Fibroblast of pulmonary artery (primary cell): ENCODE measurements at regions not wholly inside any gene's neighbourhood (a gene's known extent, or its start where the extent isn't known, plus 50 kb on each side); places are given as distances from the start of the nearest gene placed in this dataset.

ENCODE experiments used
- DNase-seq: peaks from one replicate; pipeline ENCODE4 v3.0.0-alpha.2; 2010; ENCODE audit warnings: low read depth
- H3K4me3 ChIP-seq: replicated peaks from 2 replicates; pipeline ENCODE4 v1.5.1; 2011; ENCODE audit warnings: low read depth, mild to moderate bottlenecking, control low read depth, low read length, moderate library complexity
- TF ChIP-seq, protein P1 (sequence below): IDR thresholded peaks from 2 replicates; pipeline ENCODE4 v1.5.1; 2011; ENCODE audit warnings: mild to moderate bottlenecking, control low read depth, low read length, inconsistent platforms; ENCODE audit errors: missing control alignments

DNA sequence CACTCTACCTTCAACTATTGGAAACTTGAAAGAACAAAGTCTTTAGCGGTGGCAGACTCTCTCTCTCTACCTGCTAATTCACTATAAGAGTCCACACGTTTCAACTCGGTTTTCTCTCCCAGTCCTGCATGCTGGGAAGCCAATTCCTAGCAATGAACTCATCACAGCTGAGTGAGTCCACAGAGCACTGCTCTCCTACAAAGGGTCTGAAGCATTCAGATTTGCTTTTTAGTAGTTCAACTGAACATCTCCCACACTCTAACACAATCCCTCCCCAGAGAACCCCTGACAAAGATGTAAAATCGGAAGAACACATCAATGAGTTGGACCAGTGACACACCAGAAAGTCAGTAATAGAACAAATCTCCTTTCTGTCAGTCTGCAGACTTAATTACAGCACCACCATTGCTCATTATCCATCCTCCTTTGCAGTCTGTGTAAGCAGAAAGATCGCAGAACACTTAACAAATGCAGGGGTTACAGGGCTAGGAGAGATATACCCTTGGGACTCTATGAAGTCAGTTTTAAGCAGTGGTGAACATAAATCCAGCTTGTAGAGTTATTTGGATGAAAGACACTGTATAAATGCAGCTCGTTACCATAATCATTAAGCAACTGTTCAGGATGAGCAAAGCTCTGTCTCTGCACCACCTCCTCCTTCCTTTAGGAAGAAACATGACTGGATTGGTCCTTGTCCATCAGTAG is 353.4 kb upstream of the GRIA1 start:
- H3K4me3 ChIP-seq, result no peak overlapping the region
- no peak for DNase-seq
- TF ChIP-seq, protein P1, sequence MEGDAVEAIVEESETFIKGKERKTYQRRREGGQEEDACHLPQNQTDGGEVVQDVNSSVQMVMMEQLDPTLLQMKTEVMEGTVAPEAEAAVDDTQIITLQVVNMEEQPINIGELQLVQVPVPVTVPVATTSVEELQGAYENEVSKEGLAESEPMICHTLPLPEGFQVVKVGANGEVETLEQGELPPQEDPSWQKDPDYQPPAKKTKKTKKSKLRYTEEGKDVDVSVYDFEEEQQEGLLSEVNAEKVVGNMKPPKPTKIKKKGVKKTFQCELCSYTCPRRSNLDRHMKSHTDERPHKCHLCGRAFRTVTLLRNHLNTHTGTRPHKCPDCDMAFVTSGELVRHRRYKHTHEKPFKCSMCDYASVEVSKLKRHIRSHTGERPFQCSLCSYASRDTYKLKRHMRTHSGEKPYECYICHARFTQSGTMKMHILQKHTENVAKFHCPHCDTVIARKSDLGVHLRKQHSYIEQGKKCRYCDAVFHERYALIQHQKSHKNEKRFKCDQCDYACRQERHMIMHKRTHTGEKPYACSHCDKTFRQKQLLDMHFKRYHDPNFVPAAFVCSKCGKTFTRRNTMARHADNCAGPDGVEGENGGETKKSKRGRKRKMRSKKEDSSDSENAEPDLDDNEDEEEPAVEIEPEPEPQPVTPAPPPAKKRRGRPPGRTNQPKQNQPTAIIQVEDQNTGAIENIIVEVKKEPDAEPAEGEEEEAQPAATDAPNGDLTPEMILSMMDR, result no peak

DNA sequence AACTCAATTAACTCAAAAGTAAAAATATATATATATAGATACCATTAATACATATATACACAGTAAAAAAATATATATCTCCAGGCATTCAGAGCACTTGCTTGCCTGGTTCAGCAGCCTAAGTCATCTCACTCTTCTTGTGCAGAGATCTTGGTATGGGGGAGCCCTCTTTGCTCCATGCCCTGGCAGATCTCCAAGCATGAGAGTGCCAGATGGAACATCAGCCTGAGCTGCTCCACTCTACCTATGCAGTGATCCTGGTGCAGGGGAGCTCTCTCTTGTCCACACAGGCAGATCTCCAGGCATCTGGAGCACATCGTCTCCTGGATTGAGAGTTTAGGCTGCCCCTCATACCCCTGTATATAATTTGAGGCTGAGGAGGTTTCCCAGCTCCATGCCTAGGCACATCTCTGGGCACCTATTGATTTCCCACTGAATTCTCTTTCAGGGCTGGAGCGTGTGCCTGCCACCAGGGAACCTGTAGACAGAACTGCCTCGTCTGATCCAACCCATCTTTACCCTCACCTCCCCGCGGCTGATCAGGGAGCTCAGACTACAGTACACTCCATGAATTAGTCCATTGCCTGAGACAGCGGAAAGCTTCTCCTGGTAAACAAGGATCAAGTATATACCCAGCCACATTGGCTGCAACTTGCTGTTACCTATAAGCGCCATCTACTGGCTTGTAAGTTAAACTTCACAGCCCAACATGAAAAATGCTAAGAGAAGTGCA is 342.4 kb upstream of the GRIA1 start:
- TF ChIP-seq, protein P1, result peak; percentile 79
- DNase-seq, result peak; percentile 71
- no peak overlapping the region for H3K4me3 ChIP-seq

DNA sequence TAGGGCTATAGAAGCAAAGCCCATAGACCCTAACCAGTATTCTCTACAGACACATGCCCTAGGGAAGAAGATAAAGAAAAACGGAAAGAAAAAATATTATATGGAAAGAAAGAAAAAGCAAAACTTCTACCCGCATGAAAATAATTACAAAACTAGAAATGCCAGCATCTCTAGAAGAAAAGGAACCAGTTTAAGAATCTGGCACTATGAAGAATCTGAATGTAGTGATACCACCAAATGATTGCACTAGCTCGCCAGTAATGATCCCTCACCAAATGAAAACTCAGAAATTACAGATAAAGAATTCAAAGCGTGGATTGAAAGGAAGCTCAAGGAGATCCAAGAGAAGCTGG is 341.9 kb upstream of the GRIA1 start:
- TF ChIP-seq, protein P1, result no peak
- H3K4me3 ChIP-seq, result no peak overlapping the region
- DNase-seq, result no peak

DNA sequence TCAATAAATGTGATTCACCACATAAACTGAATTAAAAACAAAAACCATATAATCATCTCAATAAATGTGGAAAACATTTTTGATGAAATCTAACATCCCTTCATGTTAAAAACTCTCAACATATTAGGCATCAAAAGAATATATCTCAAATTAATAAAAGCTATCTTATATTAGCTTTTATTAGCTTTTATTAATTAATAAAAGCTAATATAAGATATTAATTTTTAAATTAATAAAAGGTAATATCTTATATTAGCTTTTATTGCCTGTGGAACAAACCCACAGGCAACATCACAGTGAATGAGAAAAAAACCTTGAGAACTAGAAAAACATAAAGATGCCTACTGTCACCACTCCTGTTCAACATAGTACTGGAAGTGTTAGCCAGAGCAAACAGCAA is 338.9 kb upstream of the GRIA1 start:
- no peak for DNase-seq
- TF ChIP-seq, protein P1, result no peak

DNA sequence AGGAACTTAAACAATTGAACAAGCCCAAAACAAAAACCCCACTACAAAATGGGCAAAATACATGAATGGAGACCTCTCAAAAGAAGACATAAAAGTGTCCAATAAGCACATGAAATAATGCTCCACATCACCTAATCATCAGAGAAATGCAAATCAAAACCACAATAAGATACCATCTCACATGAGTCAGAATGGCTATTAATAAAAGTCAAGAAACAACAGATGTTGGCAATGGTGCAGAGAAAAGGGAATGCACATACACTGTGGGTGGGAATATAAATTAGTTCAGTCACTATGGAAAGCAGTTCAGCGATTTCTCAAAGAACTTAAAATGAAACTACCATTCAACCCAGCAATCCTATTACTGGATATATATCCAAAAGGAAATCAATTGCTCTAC is 337.4 kb upstream of the GRIA1 start:
- H3K4me3 ChIP-seq, result no peak overlapping the region

More for the DNA sequence above, 338.9 kb upstream of the GRIA1 start:
- no peak overlapping the region for H3K4me3 ChIP-seq

DNA sequence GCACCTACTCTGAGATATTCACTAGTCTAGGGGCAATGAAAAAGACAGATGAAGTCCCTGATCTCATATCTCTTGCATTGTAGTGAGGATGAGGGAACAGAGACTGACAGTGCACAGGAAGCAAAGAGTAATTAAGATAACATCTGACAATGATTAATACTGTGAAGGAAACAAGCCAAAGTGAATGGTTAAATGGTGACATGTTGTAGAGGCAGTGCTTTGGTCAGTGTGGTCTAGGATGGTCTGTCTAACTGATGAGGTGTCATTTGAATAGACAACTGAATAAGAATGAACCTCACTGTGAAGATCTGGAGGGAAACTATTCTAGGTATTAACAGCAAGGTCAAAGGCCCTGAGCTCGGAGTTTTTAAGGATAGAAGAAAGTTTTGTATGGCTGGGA is 333.3 kb upstream of the GRIA1 start:
- DNase-seq, result no peak
- H3K4me3 ChIP-seq, result no peak overlapping the region
- TF ChIP-seq, protein P1, result no peak

More for the DNA sequence above, 337.4 kb upstream of the GRIA1 start:
- TF ChIP-seq, protein P1, result no peak
- DNase-seq, result peak; percentile 27
